Natural killer cell (primary cell): ENCODE measurements at regions not wholly inside any gene's neighbourhood (a gene's known extent, or its start where the extent isn't known, plus 50 kb on each side); places are given as distances from the start of the nearest gene placed in this dataset.

ENCODE experiments used
- ATAC-seq, 3 donors: fragments of 150-1000 bp in 2 of 3; fragments of 200-7000 bp in 1 of 3; cut with Tn5 transposase; 1 replicate in 1 of 3; 2 replicates in 2 of 3; pipeline ENCODE4 v1.10.0; 2021; ENCODE audit warnings: mild to moderate bottlenecking in 2 of 3, moderate library complexity in 2 of 3
- DNase-seq, 2 donors: peaks; one replicate each; pipeline versions ENCODE4 v3.0.0 to v3.0.0-alpha.2; 2013 to 2021; ENCODE audit warnings: mixed read lengths in 1 of 2
- H3K27ac ChIP-seq: one replicate; pipeline ENCODE4 v1.5.1; 2013; ENCODE audit warnings: mild to moderate bottlenecking, low read length
- H3K27me3 ChIP-seq: one replicate; pipeline ENCODE4 v1.6.1; 2013; ENCODE audit warnings: low read length; ENCODE audit not compliant: control insufficient read depth, insufficient read depth
- H3K36me3 ChIP-seq: one replicate; pipeline ENCODE4 v1.6.1; 2013; ENCODE audit warnings: low read length; ENCODE audit not compliant: control insufficient read depth, insufficient read depth
- H3K4me1 ChIP-seq: one replicate; pipeline ENCODE4 v1.6.1; 2013; ENCODE audit warnings: low read length; ENCODE audit not compliant: control insufficient read depth, insufficient read depth
- H3K4me3 ChIP-seq: one replicate; pipeline ENCODE4 v1.5.1; 2013; ENCODE audit warnings: low read length
- H3K9me3 ChIP-seq: one replicate; pipeline ENCODE4 v1.6.1; 2013; ENCODE audit warnings: low read length; ENCODE audit not compliant: control insufficient read depth, insufficient read depth
- H3K27ac Mint-ChIP-seq, 2 donors: one replicate each; pipeline ENCODE4 v1.8.0; 2022; ENCODE audit warnings: mild to moderate bottlenecking in 2 of 2, mixed read lengths in 2 of 2, moderate library complexity in 1 of 2
- H3K27me3 Mint-ChIP-seq, 2 donors: one replicate each; pipeline ENCODE4 v1.8.0; 2022; ENCODE audit warnings: low read depth in 2 of 2, mixed read lengths in 2 of 2
- H3K36me3 Mint-ChIP-seq: one replicate; pipeline ENCODE4 v1.8.0; 2022; ENCODE audit warnings: mixed read lengths
- H3K4me1 Mint-ChIP-seq, 2 donors: one replicate each; pipeline ENCODE4 v1.8.0; 2022; ENCODE audit warnings: mixed read lengths in 2 of 2
- H3K4me3 Mint-ChIP-seq: one replicate; pipeline ENCODE4 v1.8.0; 2022; ENCODE audit warnings: mild to moderate bottlenecking, moderate library complexity, mixed read lengths
- H3K9me3 Mint-ChIP-seq, 2 donors: one replicate each; pipeline ENCODE4 v1.8.0; 2022; ENCODE audit warnings: mixed read lengths in 2 of 2
- CTCF ChIP-seq: fragments of 200-600 bp; IDR thresholded peaks from one replicate; pipeline ENCODE4 v1.8.0; 2022; ENCODE audit warnings: antibody characterized with exemption
- WGBS: methylation state at CpG from one replicate; pipeline ENCODE4 v1.1.7; 2013; ENCODE audit warnings: missing lambda C conversion rate; ENCODE audit not compliant: insufficient coverage; 5-methylcytosine and 5-hydroxymethylcytosine counted together
- intact Hi-C: fragments of 100-400 bp; cut with micrococcal nuclease; formaldehyde crosslinking; loops from one replicate; pipeline ENCODE4 v1.14.2; 2022

DNA sequence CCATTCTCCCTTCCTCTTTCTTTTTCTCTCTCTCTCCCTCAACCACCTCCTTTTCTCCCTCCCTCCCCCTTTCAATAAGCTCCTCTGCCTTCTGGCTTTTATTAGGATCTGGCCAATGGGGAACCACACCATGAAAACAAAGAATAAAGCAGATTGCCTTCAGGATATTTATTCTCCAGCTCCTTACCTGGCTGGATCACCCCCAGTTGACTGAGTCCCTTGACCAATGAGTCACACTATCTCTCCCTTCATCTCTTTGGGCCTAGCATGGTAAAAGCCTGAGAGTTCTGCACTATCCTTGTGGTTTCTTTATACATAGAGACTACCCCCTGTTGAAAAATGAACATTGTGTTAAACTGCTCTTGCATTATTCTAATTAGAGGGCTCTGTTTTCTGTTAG, 476.8 kb downstream of the EPHA7 start:
- Histone ChIP-seq H3K36me3 (no peaks in the 10 kb centered on the region), H3K4me1 (no peaks in the 10 kb centered on the region), H3K27me3 (no peaks in the 10 kb centered on the region), H3K9me3 (no peaks in the 10 kb centered on the region), H3K4me3 (no peak overlapping the region), H3K27ac (no peak overlapping the region)
- Mint-ChIP-seq H3K4me1 (no peaks in the 10 kb centered on the region), H3K27ac (no peak overlapping the region), H3K4me3 (no peak overlapping the region), H3K36me3 (peaks cover 7% of the 10 kb centered on the region), H3K9me3 (peaks cover 11% of the 10 kb centered on the region in 2 donors), H3K27me3 (no peaks in the 10 kb centered on the region)
- intact Hi-C loops, result no loop called here
- ATAC-seq, result no peak
- TF ChIP-seq CTCF, result no peak
- DNase-seq, result no peak

- 93% methylated on average over 1 of the region's 1 CpG for WGBS
- peaks cover 7 to 16% of the 10 kb centered on the region in 2 donors for H3K9me3 Mint-ChIP-seq
Observed at GRCh38 chr6:92934625-92935024, 484.7 kb downstream of the EPHA7 start.

GRCh38 chr6:92930171-92930570, 489.2 kb downstream of the EPHA7 start:
- Histone ChIP-seq H3K9me3 (peaks cover 3% of the 10 kb centered on the region), H3K4me1 (no peaks in the 10 kb centered on the region), H3K27me3 (no peaks in the 10 kb centered on the region), H3K36me3 (no peaks in the 10 kb centered on the region), H3K4me3 (no peak overlapping the region), H3K27ac (no peak overlapping the region)
- H3K4me1 Mint-ChIP-seq, result no peaks in the 10 kb centered on the region
- WGBS, result 82% methylated on average over 3 of the region's 5 CpGs
- peaks cover 6 to 17% of the 10 kb centered on the region in 2 donors for H3K9me3 Mint-ChIP-seq
- no peak overlapping the region for H3K27ac Mint-ChIP-seq
- TF ChIP-seq CTCF, result no peak
- H3K4me3 Mint-ChIP-seq, result no peak overlapping the region
- no peak for DNase-seq
- no peak for ATAC-seq
- H3K27me3 Mint-ChIP-seq, result no peaks in the 10 kb centered on the region
- intact Hi-C loops, result no loop called here
- no peaks in the 10 kb centered on the region for H3K36me3 Mint-ChIP-seq

More at GRCh38 chr6:92934625-92935024, 484.7 kb downstream of the EPHA7 start:
- H3K27me3 ChIP-seq, result no peaks in the 10 kb centered on the region
- peaks cover 8% of the 10 kb centered on the region for H3K9me3 ChIP-seq
- no peaks in the 10 kb centered on the region for H3K4me1 ChIP-seq
- Mint-ChIP-seq H3K4me1 (no peaks in the 10 kb centered on the region), H3K36me3 (no peaks in the 10 kb centered on the region), H3K4me3 (no peak overlapping the region), H3K27me3 (no peaks in the 10 kb centered on the region), H3K27ac (no peak overlapping the region)
- no peak overlapping the region for H3K4me3 ChIP-seq
- TF ChIP-seq CTCF, result no peak
- no peak overlapping the region for H3K27ac ChIP-seq
- H3K36me3 ChIP-seq, result no peaks in the 10 kb centered on the region
- DNase-seq, result no peak
- intact Hi-C loops, result no loop called here
- ATAC-seq, result no peak

DNA sequence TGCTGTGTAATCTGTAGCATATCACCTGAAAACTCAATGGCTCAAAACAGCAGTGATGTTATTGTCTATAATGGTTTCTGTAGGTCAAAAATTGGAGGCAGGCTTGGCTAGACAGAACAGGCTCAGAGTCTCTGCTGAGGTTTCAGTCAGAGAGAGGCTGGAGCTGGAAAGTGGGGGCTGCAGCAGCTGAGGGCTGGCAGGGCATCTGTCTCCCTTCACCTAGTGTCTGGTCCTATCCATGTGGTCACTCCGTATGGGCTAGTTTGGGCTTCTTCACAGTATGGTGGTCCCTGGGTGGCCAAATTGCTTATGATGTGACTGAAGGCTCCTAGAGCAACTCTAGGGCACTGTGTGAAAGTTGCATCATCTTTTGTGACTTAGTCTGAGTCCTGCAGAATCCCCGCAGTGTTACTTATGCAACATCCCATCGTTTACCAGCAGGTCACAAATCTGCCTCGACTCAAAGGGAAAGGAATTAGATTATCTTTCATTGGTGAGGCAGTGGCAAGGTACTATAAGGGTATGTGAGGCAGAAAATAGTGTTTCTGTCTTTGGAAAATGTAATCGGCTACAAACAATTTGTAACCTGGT, 497.0 kb downstream of the EPHA7 start:
- H3K27me3 Mint-ChIP-seq, result no peaks in the 10 kb centered on the region
- intact Hi-C loops, result no loop called here
- H3K4me3 ChIP-seq, result no peak overlapping the region
- WGBS, result 76% methylated on average over 5 of the region's 5 CpGs
- no peak overlapping the region for H3K4me3 Mint-ChIP-seq
- DNase-seq, result no peak
- peaks cover 8 to 11% of the 10 kb centered on the region in 2 donors for H3K9me3 Mint-ChIP-seq
- H3K4me1 Mint-ChIP-seq, result no peaks in the 10 kb centered on the region
- H3K27ac ChIP-seq, result no peak overlapping the region
- no peak for ATAC-seq
- H3K36me3 ChIP-seq, result no peaks in the 10 kb centered on the region
- no peaks in the 10 kb centered on the region for H3K36me3 Mint-ChIP-seq
- no peak for TF ChIP-seq CTCF
- H3K27me3 ChIP-seq, result no peaks in the 10 kb centered on the region
- no peaks in the 10 kb centered on the region for H3K9me3 ChIP-seq
- no peaks in the 10 kb centered on the region for H3K4me1 ChIP-seq
- no peak overlapping the region for H3K27ac Mint-ChIP-seq
